HepG2 (cell line): ENCODE measurements at regions not wholly inside any gene's neighbourhood (a gene's known extent, or its start where the extent isn't known, plus 50 kb on each side); places are given as distances from the start of the nearest gene placed in this dataset.

ENCODE experiments used
- KDM5A ChIP-seq: fragments of 200-600 bp; sonication (generic); IDR thresholded peaks from 2 replicates; pipeline ENCODE4 v1.7.0; 2018; ENCODE audit warnings: antibody characterized with exemption, mild to moderate bottlenecking, low read length, borderline replicate concordance
- SKIL ChIP-seq: sonication (generic); formaldehyde crosslinking; IDR thresholded peaks from 2 replicates; pipeline ENCODE4 v1.8.0; 2022; ENCODE audit warnings: missing genetic modification reagents, mild to moderate bottlenecking, moderate library complexity, borderline replicate concordance
- ZBTB40 ChIP-seq, 2 experiments: fragments of 450-650 bp in 1 of 2; sonication (generic) in 1 of 2; formaldehyde crosslinking in 1 of 2; IDR thresholded peaks; 2 replicates each; pipeline versions ENCODE4 v1.6.1 to v1.8.0; 2016 to 2022; ENCODE audit warnings: antibody characterized with exemption in 1 of 2, mild to moderate bottlenecking in 1 of 2, missing genetic modification reagents in 1 of 2
- ZNF430 ChIP-seq: sonication (generic); formaldehyde crosslinking; IDR thresholded peaks from 2 replicates; pipeline ENCODE4 v1.9.0; 2021; ENCODE audit warnings: mild to moderate bottlenecking, missing genetic modification reagents

- TF ChIP-seq SKIL = no peak
- TF ChIP-seq KDM5A = no peak
- no peak for TF ChIP-seq ZNF430 (CRISPR knock-in tag)
- no peak for TF ChIP-seq ZBTB40 (IDR thresholded peaks at IDR 0.05)
- TF ChIP-seq ZBTB40 (CRISPR knock-in tag; IDR thresholded peaks at IDR 0.05) = no peak
Observed at GRCh38 chr13:111971891-111972780, 94.8 kb upstream of the SOX1 start (continued).
